Epithelial cell of proximal tubule (primary cell): ENCODE measurements at regions not wholly inside any gene's neighbourhood (a gene's known extent, or its start where the extent isn't known, plus 50 kb on each side); places are given as distances from the start of the nearest gene placed in this dataset.
"Not testable (repeated sequence)": the region's sequence is repeated elsewhere in the genome, so short reads cannot be mapped to it uniquely, and the experiment has no call there.

Source experiments
- DNase-seq: peaks from one replicate; pipeline ENCODE4 v3.0.0-alpha.2; 2011; ENCODE audit warnings: low read depth
- H3K4me3 ChIP-seq: 2 replicates; pipeline ENCODE4 v1.5.1; 2011; ENCODE audit warnings: low read depth, mild to moderate bottlenecking, low read length
- CTCF ChIP-seq: conservative IDR thresholded peaks from 2 replicates; pipeline ENCODE4 v1.5.1; 2012; ENCODE audit warnings: low read depth, mild to moderate bottlenecking, low read length

GRCh38 chr15:39253552-39253951, 327.3 kb upstream of the THBS1 start:
- no peak overlapping the region for H3K4me3 ChIP-seq
- no peak for DNase-seq
- no peak for TF ChIP-seq CTCF

DNA sequence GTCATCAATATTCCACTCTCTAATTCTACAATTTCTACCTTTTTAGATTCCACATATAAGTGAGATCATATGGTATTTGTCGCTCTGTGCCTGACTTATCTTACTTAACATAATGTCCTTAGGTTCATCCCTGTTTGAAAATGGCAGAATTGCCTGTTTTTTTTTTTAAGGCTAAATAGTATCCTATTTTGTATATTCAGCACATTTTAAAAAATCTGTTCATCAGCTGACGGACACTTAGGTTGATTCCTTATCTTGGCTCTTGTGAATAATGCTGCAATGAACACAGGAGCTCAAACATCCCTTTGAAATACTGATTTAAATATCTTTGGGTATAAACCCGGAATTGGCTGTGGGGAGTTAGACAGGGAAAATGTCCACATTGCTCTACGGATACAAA, 326.7 kb upstream of the THBS1 start:
- TF ChIP-seq CTCF, result no peak
- DNase-seq, result no peak
- H3K4me3 ChIP-seq, result no peak overlapping the region

GRCh38 chr15:39255760-39256159, 325.1 kb upstream of the THBS1 start:
- no peak for DNase-seq
- TF ChIP-seq CTCF, result no peak
- H3K4me3 ChIP-seq, result no peak overlapping the region

DNA sequence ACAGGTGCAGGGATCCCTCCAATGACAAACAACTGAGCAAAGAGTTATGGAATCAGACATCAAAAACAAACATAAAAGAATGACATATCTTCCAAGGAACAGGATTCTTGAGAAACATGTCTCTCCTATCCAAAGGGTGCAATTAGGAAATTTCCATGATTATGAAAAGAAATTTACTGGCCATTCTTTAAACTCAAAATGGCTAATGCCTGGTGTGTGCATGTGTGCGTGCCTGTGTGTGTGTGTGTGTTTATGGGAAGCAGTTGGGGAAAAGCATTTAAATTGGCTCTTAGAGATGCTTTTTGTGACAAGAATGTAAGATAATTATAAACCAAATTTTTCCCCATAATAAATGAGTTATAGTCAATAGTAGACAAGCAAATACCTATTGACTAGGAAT, 320.5 kb upstream of the THBS1 start:
- no peak overlapping the region for H3K4me3 ChIP-seq
- no peak for TF ChIP-seq CTCF
- DNase-seq, result no peak

DNA sequence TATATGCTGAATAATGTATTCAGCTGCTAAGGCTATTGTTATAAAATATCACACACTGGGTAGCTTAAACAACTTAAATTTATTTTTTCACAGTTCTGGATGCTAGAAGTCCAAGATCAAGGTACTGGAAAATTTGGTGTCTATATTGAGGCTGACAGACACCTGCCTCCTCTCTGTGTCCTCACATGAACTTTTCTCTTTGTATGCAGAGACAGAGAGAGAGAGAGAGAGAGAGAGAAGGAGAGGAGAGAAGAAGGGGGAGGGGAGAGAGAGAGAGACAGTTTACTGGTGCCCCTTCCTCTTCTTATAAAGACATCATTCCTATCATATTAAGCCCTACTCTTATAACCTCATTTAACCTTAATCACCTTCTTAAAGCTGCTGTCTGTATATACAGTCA, 320.1 kb upstream of the THBS1 start:
- no peak for DNase-seq
- no peak overlapping the region for H3K4me3 ChIP-seq
- no peak for TF ChIP-seq CTCF

- not testable (repeated sequence) for H3K4me3 ChIP-seq
Measured at GRCh38 chr15:39261397-39262183, 319.3 kb upstream of the THBS1 start.

DNA sequence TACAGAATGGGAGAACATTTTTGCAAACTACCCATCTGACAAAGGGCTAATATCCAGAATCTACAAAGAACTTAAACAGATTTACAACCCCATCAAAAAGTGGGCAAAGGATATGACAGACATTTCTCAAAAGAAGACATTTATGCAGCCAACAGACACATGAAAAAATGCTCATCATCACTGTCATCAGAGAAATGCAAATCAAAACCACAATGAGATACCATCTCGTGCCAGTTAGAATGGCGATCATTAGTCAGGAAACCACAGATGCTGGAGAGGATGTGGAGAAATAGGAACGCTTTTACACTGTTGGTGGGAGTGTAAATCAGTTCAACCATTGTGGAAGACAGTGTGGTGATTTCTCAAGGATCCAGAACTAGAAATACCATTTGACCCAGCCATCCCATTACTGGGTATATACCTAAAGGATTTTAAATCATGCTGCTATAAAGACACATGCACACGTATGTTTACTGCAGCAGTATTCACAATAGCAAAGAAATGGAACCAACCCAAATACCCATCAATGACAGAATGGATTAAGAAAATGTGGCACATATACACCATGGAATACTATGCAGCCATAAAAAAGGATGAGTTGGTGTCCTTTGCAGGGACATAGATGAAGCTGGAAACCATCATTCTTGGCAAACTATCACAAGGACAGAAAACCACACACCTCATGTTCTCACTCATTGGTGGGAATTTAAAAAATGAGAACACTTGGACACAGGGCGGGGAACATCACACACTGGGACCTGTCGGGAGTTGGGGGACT, 317.7 kb upstream of the THBS1 start:
- H3K4me3 ChIP-seq, DNase-seq: not testable (repeated sequence)

More at GRCh38 chr15:39261397-39262183, 319.3 kb upstream of the THBS1 start:
- DNase-seq, result not testable (repeated sequence)

- H3K4me3 ChIP-seq, result no peak overlapping the region
- no peak for DNase-seq
- TF ChIP-seq CTCF, result no peak
Measured at GRCh38 chr15:39265261-39265660, 315.6 kb upstream of the THBS1 start.
